CD4-positive, alpha-beta T cell treated with Interleukin-6 at 100 ng/mL for 8 hours (primary cell): ENCODE measurements at regions not wholly inside any gene's neighbourhood (a gene's known extent, or its start where the extent isn't known, plus 50 kb on each side); places are given as distances from the start of the nearest gene placed in this dataset.
"Not testable (repeated sequence)": the region's sequence is repeated elsewhere in the genome, so short reads cannot be mapped to it uniquely, and the experiment has no call there.

ENCODE experiments used
- DNase-seq: peaks from one replicate; pipeline ENCODE4 v3.0.0-alpha.2; 2020; ENCODE audit warnings: mixed read lengths, low spot score

- DNase-seq = no peak
These were observed 351.7 kb upstream of the MDGA2 start for GRCh38 chr14:48027115-48027514.

DNA sequence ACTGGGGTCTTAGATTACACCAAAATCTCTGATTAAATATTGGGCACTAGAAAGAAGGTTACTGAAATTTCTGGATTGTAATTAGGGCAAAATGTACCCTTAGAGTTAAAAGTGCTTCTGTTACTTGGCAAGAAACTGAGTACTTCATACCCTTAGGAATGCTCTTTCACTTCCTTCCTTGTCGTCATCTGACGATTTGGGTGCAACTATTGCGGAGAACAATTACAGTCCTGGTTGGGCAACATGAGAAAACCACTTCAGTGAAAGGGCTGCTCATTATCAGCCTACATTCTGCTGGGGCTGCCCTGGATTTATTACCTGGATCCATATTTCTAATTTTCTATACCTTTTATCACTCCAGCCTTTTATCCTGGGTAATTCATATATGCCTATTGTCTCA lies 348.5 kb upstream of the MDGA2 start:
- DNase-seq = no peak

DNA sequence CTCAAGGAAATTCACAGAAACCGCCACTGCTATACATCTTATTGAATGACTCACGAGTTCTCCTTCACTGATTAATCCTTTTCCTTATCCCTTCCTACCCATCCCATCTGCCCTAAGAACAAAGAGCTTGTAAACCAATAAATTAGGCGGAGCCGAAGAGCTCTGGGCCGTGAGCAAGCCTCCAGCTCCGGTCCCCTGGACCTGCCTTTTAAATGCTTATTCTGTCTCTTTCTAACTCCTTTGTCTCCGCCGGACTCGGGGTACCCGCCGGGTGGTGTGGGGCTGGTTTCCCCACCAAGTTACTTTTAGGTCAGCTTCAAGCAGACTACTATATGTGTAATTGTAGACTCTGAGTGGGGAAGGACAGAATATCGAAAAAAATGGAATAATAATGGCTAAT lies 336.1 kb upstream of the MDGA2 start:
- DNase-seq = not testable (repeated sequence)

DNA sequence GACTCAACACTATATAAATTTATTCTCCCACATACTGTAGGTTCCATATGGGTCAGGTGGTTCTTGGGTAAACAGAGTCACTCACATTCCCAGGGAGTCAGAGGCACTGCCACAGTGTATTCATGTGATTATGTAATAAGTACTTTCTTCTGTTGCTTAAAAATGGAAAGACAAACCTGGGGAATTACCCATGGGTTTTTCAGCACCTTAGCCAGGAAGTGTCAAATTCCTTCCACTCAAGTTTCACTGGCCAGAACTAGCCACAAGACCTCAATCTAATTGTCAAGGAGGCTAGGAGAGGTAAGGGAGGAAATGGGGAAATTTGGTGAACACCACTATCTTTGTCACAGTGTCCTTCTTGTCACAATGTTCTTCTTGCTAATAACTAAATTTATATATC lies 333.2 kb upstream of the MDGA2 start:
- no peak for DNase-seq

DNA sequence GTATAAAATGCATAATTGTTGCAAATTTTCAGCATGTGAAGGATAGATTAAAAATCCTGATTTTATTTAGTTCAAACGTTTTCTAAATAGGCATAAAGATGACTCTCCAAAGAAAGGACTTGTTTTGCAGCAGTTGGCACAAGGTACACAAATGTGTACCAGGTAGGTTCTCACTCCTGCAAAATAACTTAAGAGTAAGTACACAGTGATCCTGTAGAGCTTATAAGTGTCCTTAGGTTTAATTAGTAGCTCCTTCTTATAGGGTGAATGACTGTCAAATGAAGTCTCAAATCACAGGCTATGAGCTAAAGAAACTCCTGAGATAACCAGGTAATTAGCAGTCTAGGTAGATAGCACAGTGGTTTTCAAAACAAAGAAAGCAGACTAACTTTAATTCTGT lies 330.6 kb upstream of the MDGA2 start:
- DNase-seq = no peak

GRCh38 chr14:47993883-47994282 lies 318.5 kb upstream of the MDGA2 start:
- DNase-seq = no peak

DNA sequence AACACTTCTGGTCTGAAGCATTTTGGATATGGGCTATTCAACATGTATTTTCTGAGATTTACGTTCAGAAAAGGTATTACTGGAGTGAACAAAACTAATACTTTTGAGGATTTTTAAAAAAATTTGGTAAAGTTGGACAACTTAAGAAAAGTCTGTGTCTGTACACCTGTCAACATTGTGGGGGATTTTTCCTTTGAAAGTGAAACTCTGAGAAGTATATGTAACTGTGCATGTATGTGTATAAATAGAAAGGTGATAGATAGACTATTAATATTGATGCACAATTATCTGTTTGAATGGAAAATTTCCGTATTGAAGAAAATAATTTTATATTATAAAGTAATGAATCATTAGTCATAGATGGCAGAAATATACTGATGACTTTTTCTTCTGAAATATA lies 312.8 kb upstream of the MDGA2 start:
- DNase-seq = no peak

- DNase-seq = no peak
These were observed 303.5 kb upstream of the MDGA2 start for GRCh38 chr14:47978871-47979270.

DNA sequence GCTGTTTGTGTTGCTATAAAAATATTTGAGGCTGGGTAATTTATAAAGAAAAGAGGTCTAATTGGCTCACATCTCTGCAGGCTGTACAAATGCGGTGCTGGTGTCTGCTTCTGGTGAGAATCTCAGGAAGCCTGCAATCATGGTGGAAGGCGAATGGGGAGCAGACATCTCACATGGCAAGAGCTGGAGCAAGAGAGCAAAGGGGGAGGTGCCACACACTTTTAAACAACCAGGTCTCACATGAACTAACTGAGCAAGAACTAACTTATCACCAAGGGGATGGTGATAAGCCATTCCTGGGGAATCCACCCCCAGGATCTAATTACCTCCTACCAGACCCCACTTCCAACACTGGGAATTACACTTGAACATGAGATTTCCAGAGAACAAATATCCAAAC lies 300.7 kb upstream of the MDGA2 start:
- DNase-seq = no peak

DNA sequence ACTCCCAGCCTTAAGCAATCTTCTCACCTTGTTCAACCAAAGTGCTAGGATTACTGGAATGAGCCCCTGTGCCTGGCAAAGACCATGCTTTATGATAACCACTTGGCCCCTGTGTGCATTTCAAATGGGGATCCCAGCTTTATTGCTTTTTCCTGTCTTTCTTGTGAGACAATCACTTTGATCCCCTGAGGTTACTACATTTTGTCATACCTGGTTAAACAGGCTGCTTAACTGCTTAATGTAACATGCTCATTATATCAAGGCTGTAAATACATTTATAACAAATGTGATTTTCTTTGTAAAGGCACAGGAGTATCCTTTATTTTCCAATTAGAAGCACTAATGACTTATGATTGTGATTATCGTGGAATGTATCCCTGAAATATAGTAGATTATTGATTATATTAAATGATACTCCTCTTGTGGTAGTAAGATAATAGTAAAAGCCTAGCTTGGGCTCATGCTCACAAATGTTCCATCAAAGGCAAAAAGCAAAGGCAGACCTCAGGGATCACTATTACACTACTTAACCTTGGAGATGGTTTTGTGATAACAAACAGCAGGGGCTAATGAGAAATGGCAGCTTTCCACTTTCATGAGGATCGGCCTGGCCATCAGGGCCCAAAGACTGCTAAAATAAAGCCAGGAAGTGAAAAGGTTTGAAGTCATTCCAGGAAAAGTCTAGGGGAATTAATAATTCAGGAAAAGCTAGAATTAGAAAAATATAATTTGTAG lies 290.8 kb upstream of the MDGA2 start:
- DNase-seq = no peak

DNA sequence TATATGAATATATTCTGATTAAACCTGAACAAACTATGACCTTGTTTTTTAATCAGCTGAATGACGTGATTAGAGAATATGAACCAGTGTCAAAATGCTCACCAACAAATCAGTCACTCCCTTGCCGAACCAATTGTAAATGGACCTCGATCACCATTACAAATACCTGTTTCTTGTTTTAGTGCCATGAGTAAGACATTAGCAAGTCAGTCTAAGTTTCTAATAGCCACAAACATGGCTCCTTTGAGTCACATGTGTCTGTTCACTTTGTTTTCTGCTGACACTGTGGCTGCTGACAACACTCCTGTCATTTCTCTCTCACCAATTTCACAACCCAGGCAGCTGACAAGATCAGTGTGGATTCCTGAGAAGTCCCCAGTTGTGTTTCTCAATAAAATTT lies 286.2 kb upstream of the MDGA2 start:
- DNase-seq = no peak

DNA sequence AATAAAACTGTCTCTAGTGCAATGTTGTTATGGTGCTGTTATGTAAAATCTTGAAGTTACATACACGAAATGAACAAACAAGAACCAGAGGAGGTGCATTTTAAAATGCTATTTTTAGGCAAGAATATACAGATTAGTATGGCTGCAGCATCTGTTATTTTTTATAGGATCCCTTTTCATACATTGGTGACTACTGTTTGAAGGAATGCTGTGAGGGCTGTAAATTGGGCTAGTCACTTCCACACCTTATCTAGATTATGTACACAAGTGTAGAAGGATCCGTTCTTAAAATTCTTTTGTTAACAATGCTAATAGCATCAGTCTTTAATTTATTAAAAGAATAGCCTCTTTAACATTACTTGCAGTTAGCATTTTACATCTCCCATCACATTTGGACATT lies 284.3 kb upstream of the MDGA2 start:
- no peak for DNase-seq

- DNase-seq = no peak
These were observed 273.6 kb upstream of the MDGA2 start for GRCh38 chr14:47949006-47949405.

DNA sequence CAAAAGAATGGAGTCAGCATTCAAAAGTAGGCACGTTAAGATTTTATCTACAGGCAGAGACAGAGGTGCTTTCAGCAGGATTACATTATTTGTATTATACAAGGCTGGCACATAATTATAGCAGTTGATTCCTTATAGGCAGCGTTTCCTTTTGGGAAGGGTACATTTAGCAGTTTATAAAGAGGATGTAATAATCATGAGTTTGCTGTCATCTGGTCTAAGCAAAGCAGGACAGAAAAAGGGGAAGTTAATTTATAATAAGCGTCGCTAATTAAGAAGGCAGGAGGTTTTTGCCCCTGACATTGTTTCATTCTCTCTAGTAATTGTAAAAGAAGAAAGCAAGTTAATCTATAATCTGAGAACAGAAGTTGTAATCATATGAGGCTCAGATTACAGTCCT lies 259.9 kb upstream of the MDGA2 start:
- DNase-seq = no peak

- DNase-seq = no peak
These were observed 253.9 kb upstream of the MDGA2 start for GRCh38 chr14:47929334-47929733.

- DNase-seq = no peak
These were observed 245.7 kb upstream of the MDGA2 start for GRCh38 chr14:47921133-47921532.

DNA sequence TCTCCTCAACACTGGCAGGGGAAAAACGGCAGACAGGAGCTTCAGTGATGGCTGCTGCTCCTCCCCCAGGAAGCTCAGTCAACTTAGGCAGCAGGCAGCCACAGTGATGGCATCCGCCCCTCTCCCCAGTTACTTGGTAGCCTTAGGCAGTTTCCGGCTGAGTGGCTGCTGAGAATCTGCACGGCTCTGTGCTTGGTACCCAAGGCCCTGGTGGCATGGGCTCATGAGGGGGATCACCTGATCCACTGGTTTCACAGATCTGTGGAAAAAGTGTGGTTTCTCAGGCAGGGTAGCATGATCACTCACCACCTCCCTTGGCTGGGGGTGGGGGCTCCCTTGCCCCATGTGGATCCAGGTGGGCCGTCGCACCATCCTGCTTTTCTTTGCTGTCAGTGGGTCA lies 244.6 kb upstream of the MDGA2 start:
- no peak for DNase-seq

DNA sequence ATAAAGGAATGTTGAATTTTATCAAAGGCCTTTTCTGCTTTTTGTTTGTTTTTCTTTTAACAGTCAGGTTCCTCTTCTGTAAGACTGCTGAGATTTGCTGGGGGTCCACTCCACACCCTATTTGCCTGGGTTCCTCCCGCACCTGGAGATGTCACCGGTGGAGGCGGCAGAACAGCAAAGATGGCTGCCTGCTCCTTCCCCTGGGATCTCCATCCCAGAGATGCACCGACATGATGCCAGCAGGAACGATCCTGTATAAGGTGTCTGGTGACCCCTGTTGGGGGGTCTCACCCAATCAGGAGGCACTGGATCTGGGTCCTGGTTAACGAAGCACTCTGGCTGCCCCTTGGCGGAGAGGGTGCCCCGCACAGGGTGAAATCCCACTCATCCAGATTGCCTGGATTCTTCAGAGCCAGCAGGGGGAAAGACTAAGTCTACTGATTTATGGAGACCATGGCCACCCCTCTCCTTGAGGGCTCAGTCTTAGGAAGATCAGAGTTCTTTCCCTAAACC lies 244.0 kb upstream of the MDGA2 start:
- DNase-seq = no peak

DNA sequence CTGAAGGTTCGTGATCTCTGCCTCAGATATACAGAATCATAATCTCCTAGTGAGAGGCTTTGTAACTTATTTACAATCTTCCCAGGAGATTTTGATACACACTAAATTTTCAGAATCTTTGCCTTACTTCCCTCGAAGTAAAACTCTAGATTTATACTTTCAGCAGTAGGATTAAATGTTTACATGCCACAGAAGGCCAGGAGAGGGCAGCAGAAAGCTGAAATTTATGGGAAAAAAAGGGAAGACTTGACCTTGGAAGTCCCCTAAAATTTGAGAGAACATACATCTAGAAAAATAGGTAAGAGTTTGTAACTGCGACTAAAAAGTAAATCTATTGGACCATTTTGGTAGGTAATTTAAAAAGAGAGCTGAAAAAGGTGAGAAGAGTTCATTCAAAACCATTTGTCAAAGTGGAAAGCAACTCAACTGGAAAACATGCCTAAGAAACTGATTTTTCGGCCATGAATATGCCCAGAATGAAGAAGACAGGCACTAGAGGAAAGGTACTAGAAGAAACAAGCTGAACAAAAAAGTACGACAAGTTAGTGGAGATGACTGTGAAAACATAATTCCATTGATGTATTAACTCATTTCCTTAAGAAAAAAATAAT lies 242.0 kb upstream of the MDGA2 start:
- DNase-seq = no peak

DNA sequence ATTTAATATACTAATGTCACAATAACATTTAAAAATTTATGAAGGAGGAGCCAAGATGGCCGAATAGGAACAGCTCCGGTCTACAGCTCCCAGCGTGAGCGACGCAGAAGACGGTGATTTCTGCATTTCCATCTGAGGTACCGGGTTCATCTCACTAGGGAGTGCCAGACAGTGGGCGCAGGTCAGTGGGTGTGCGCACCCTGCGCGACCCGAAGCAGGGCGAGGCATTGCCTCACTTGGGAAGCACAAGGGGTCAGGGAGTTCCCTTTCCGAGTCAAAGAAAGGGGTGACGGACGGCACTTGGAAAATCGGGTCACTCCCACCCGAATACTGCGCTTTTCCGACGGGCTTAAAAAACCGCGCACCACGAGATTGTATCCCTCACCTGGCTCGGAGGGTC lies 225.7 kb upstream of the MDGA2 start:
- DNase-seq = not testable (repeated sequence)

DNA sequence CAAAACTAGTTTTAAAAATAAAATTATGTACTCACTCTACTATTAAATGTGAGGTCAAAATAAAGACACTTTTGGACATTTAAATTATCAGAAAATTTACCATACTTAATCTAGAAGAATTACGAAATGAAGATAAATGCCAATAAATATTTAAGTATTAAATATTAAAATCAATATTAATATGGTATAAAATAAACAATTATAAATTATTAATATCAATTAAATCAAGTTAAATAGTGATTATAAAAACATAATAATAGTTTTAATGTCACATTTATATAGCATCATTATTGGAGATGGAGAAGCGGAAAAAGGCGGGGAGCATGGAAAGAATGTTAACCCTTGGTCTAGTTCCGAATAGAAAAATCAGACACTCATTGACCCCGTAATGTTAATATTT lies 224.3 kb upstream of the MDGA2 start:
- DNase-seq = no peak

DNA sequence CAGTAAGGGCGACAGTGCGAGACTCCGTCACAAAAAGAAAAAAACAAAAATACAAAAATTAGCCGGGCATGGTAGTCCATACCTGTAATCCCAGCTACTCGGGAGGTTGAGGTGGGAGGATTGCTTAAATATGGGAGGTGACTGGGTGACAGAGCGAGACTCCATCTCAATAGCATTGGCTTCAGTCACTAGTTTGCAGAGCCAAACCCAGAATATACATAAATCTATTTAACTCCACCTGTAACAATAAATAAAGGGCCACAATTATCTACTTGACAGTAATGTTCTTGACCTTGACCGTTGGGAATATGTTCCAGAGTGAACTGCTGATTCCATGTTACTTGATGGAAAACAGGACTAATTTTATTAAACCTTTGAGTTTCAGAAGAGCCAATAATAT lies 198.9 kb upstream of the MDGA2 start:
- DNase-seq = no peak

- no peak for DNase-seq
These were observed 197.2 kb upstream of the MDGA2 start for GRCh38 chr14:47872588-47872987.

- DNase-seq = no peak
These were observed 188.0 kb upstream of the MDGA2 start for GRCh38 chr14:47863441-47863840.
